GM18870 (cell line): ENCODE measurements at regions not wholly inside any gene's neighbourhood (a gene's known extent, or its start where the extent isn't known, plus 50 kb on each side); places are given as distances from the start of the nearest gene placed in this dataset.
A peak's percentile ranks its signal among the peaks of the same experiment; 100 is the strongest.
"Not testable (repeated sequence)": the region's sequence is repeated elsewhere in the genome, so short reads cannot be mapped to it uniquely, and the experiment has no call there.

Experiments used
- ATAC-seq: cut with Tn5 transposase; IDR thresholded peaks from one replicate; pipeline ENCODE4 v1.9.1; 2021; ENCODE audit warnings: moderate library complexity; ENCODE audit not compliant: unreplicated experiment

DNA sequence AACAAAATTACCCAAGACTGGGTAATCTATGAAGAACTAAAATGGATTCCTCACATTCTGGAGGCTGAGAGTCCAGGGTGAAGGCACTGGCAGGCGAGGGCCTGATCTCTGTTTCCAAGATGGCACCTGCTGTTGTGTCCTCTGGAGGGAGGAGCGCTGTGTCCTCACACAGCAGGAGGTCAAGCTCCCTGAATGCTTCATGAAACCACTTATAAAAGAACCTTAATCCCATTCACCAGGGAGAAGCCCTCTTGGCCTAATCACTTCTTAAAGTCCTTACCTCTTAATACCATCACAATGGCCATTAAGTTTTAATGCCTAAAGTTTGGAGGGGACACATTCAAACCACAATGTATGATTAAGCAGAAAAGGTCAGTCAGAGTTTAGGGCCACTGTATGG is 172.4 kb downstream of the EMP1 start:
- ATAC-seq: no peak

DNA sequence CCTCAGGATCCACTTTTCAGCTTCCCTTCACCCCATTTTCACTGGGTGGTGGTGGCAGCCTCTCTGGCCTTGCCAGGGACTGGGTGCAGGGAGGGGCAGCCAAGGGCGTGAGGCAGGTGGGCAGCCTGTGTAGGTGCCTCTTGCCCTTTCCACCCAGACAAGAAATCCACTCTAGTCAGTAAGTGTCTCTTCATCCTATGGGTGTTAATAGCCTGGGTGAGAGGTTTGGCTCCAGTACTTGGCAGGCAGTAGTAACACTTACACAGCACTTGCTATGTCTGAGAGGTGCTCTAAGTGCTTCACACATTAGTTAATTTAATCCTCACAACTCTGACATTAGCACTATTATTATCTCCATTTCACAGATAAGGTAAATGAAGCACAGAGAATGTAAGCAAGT is 171.9 kb downstream of the EMP1 start:
- no peak for ATAC-seq

GRCh38 chr12:13367973-13368372 is 171.4 kb downstream of the EMP1 start:
- no peak for ATAC-seq

DNA sequence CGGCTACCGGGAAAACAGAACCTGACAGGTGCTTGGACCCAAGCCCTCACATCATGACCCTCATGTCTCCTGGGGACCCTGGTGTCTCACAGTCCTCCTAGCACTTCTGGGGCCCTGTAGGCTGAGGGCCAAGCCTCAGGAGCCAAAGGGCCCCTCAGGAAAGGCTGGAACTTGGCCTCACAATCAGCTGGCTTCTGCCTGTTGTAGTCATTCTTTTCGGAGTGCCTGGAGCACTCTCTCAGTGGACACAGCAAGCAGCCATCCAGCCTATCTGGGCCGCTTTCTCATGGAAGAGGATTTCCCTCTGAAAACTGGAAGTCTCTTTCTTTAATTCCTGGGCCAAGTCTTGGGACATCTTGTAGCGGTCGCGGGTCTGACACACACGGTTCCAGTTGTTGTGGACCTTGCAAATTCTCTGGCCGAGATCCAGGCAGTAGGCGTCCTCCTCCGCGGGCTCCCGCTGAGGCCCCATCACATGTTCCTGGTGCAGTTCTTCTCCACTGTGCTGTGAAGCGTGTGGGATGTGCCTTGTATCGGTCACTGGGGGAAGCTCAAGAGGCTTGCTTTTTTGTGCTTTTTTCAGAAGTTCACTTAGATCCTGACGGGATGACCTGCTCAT is 169.3 kb downstream of the EMP1 start:
- no peak for ATAC-seq

DNA sequence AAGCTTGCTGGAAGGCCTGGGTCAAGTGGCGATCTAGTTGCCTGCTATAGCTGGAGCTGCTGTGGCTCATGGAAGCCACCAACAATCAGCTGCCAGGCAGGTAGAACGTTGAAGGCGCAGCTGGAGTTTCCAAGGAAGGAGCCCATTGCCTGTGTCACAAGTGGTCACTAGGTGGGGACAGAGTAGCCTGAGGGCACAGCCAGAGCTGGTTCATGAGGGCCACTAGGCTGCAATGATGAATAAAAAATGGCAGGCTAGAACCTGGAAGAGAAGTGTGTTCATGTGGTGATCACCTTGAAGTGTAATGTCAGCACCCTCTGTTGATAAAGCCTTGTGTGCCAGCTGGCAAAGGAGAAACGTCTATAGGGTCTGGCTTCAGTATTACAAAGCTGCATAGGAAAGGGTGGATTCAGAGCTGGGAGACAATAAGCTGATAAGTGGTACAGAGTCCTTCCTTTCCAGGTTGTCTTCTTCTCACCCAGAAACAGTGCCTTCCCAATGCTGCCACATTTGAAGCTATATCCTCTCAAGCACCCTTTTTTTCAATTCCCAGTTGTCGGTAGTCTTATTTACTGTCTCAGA is 165.8 kb downstream of the EMP1 start:
- ATAC-seq: peak; percentile 61

DNA sequence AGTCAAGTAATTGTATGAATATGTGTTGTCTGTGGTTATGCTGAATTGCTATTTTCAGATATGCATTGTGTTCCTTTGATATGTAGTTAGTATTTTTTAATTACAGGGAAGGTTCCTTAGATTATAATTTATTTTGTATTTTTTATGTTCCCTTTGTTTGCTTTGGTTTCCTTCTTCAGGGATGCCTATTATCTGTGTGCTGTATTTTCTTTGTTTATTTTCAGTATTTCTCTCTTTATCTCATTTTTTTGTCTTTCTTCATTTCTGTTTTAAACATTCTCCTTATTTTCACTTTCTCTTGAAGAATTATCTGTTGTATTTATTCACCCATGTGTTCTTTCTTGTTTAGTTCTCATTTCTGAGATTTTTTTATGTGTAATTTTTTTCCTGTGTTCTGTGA is 163.1 kb downstream of the EMP1 start:
- ATAC-seq: no peak

DNA sequence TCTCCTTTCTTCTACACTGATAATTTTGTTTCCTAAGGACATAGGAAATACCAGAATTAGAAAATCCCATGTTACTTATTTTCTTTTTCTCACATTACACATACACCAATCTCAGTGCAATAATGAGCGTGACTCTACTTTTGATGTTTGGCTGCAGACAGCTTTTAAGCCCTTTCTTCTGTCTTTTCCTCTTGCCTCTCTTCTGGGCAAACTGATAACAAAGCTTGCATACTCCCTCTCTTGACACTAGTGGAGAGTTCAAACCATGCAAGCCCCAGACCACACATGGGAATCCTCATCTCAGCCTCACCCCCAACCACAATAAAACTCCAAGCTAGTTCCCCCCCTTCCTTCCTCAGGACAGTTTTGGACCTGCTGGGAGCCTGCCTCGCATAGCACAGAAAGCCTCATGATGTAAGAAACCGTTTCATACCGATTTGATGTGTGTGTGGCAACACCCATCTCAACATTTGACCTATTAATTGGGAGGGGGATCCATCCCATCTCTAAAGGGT is 161.9 kb downstream of the EMP1 start:
- no peak for ATAC-seq

- no peak for ATAC-seq
Observed at GRCh38 chr12:13350946-13351345, 154.4 kb downstream of the EMP1 start.

DNA sequence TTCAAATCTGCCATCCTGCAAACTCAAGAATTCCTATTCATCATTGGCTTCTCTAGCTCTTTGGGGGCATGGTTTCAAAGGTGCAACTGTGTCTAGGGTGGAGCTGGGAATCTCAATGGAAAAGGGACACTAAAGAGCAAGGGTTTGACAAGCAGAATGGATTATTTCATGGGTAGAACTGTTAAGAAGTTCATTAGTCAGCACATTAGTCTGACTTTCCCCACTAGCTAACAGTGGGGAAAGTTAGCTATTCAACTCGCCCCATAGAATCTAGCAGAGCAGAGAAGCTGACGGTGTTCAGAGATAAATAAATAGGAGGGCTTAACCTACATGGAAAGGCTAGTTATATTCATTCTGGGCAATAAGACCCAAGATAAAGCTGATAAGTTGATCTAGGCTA is 153.9 kb downstream of the EMP1 start:
- ATAC-seq: no peak

GRCh38 chr12:13348464-13348863 is 151.9 kb downstream of the EMP1 start:
- no peak for ATAC-seq

DNA sequence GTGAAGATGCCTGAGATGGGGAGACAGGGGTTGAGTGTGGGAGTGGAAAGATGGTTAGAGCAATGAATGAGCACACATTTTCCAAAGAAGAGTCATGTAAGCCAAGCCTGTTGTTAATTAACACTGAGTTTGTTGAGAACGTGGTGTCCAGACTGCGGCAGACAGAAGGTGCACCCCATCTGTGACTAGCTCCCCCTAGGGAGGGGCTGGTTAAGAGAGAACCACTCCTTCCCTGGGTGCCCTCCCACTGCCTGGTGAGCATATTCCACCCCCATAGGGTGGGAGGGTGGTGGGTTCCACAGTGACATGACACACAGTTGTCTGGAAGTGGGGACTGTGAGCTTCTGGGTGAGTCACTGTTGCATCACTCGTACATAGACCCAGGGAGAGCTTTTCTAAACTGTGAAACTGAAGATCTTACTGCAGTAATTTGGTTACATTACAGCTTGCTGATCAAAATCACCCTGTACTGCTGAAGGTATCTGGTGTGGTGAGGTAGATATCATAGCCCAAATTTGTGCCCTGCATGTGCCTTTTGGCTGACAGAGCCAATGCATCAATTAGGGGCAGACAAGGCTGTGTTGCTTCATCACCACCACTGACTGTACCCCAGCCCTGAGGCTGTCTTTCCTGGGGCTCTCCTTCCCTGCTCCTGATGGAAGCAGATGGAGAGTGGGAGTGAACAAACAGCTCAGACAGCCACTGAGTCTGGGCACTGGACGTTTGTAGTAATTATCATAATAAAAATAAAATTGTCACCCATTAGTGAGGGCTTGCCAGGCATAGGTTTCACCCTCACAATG is 150.9 kb downstream of the EMP1 start:
- ATAC-seq: no peak

GRCh38 chr12:13345722-13346121 is 149.2 kb downstream of the EMP1 start:
- ATAC-seq: no peak

GRCh38 chr12:13343375-13343774 is 146.8 kb downstream of the EMP1 start:
- ATAC-seq: no peak

DNA sequence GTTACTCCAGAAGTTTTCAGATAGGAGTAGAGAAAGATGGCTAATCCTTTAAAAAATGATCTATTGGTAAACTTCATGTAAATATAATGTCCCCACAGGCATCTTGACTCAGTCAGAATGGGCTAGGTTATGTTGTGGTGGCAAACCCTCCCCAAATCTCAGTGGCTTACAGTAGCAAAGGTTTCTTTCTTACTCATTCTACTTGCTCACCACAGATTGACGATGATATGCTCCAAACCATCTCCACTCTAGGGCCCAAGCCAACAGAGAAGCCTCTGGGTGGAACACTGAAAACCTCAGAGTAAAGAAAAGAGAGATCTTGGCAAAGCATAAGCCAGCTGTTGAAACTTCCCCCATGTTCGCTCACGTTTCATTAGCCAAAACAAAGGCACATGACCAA is 146.4 kb downstream of the EMP1 start:
- ATAC-seq: no peak

GRCh38 chr12:13340149-13340548 is 143.6 kb downstream of the EMP1 start:
- ATAC-seq: no peak

GRCh38 chr12:13339538-13339937 is 143.0 kb downstream of the EMP1 start:
- ATAC-seq: no peak

DNA sequence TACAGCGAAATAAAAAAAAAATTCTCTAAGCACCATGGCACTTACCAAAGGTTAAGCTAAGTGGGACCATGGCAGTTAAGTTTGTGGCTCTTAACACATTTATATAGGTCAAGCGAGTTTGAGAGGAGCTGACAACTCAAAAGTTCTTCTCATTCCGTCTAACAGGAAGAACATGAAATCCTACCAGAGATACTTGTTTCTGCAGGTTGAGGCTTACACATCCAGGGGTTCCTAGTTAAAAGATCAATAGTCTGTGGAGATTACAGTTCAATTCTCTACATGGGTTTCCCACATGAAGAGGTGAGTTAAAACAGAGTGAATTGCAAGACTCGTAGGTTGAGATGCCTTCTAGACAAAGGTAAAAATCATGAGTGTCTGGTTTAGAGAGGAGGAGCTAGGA is 142.6 kb downstream of the EMP1 start:
- no peak for ATAC-seq

DNA sequence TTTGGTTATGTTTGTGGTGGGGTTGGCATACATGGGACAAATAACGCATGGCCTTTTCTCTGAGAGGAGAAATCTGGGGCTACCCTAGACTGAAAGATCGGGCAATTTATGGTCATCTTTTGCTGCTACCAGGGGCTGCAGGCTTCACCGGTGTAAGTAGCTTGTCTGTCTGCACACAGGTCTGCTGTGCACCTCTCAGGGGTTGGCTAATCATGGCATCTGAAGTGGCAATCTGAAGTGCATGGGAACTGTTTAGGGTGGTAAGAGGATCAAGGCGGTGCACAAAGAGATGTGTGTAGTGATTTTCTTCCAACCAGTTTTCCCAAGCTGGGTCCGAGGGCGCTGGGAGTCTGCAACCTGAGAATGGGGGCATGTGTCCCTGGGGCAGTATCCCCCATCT is 141.3 kb downstream of the EMP1 start:
- no peak for ATAC-seq

DNA sequence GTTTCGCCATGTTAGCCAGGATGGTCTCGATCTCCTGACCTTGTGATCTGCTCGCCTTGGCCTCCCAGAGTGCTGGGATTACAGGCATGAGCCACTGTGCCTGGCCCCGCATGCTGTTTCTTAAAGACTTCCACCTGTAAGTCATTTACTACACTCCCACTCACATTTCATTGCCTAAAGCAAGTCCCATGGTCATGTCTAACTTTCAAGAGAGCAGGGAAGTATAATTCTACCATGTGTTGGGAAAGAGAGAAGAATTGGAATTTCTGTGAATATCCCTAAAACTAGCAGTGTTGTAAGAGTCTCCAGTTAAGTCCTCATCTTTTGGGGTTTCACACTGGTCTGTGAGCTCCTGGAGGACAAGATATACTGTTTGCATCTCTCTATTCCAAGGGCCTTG is 139.7 kb downstream of the EMP1 start:
- ATAC-seq: no peak

DNA sequence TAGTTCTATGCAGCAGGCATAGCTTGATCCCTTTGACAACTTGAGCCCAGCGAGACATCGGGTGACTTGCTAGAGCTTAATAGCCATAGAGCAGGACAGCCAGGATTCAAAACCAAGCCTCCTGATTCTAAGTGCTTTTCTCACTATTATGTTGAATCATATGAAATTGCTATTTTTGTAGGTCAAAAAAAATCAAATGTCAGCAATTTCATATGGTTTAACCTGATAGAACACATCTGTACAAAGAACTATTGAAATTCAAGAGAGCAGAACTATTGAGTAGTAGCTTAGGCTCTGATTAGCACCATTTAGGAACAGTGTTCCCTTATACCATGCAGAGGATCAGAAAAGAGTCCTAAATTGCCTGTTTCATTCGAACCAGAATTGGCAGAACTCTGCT is 132.0 kb downstream of the EMP1 start:
- no peak for ATAC-seq

GRCh38 chr12:13326076-13326475 is 129.6 kb downstream of the EMP1 start:
- no peak for ATAC-seq

DNA sequence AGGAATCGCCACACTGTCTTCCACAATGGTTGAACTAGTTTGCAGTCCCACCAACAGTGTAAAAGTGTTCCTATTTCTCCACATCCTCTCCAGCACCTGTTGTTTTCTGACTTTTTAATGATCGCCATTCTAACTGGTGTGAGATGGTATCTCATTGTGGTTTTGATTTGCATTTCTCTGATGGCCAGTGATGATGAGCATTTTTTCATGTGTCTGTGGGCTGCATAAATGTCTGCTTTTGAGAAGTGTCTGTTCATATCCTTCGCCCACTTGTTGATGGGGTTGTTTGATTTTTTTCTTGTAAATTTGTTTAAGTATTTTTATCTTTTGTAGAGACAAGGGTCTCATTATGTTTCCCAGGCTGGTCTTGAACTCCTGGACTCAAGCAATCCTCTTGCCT is 128.5 kb downstream of the EMP1 start:
- ATAC-seq: not testable (repeated sequence)
